Caco-2 (cell line): ENCODE measurements at regions not wholly inside any gene's neighbourhood (a gene's known extent, or its start where the extent isn't known, plus 50 kb on each side); places are given as distances from the start of the nearest gene placed in this dataset.

ENCODE experiments used
- BruUV-seq: library from RNA; stranded (reverse); fragments of 400-500 nt; replicated peaks from 2 replicates; lab custom pipeline; 2021; lab: Mats Ljungman, UMichigan
- CTCF ChIA-PET: fragments of 300-600 bp; sonication (Branson Sonifier 250); formaldehyde crosslinking; loops from one replicate; lab custom pipeline; 2022; ENCODE audit warnings: antibody characterized with exemption; lab: Charles Lee
- POLR2A ChIA-PET: fragments of 300-600 bp; sonication (Branson Sonifier 250); formaldehyde crosslinking; loops from one replicate; lab custom pipeline; 2022; ENCODE audit warnings: antibody characterized with exemption; lab: Charles Lee
- DNase-seq, 2 experiments: peaks; one replicate each; pipeline versions ENCODE4 v3.0.0 to v3.0.0-alpha.2; 2020 to 2022
- H3K27me3 ChIP-seq: replicated peaks from 2 replicates; pipeline ENCODE4 v1.6.0; 2011; ENCODE audit warnings: low read length; ENCODE audit not compliant: control insufficient read depth, insufficient read depth
- H3K36me3 ChIP-seq: 2 replicates; pipeline ENCODE4 v1.5.1; 2011; ENCODE audit warnings: low read length; ENCODE audit not compliant: control insufficient read depth, insufficient read depth
- H3K4me1 ChIP-seq: fragments of 250-450 bp; sonication (Bioruptor Pico); 2 replicates; pipeline ENCODE4 v1.5.1; 2020; ENCODE audit warnings: mild to moderate bottlenecking
- H3K4me3 ChIP-seq: 2 replicates; pipeline ENCODE4 v1.5.1; 2011; ENCODE audit warnings: low read depth, mild to moderate bottlenecking, control low read depth, low read length
- H3K9me3 ChIP-seq: fragments of 250-450 bp; sonication (Bioruptor Pico); 2 replicates; pipeline ENCODE4 v1.5.1; 2020; ENCODE audit warnings: mild to moderate bottlenecking, moderate library complexity
- H3K27ac Mint-ChIP-seq: one replicate; pipeline ENCODE4 v1.8.0; 2022; ENCODE audit warnings: mixed read lengths; ENCODE audit not compliant: unreplicated experiment
- H3K27me3 Mint-ChIP-seq: one replicate; pipeline ENCODE4 v1.8.0; 2022; ENCODE audit warnings: mixed read lengths; ENCODE audit not compliant: insufficient read depth, unreplicated experiment
- H3K36me3 Mint-ChIP-seq: one replicate; pipeline ENCODE4 v1.8.0; 2022; ENCODE audit warnings: mild to moderate bottlenecking, mixed read lengths; ENCODE audit not compliant: insufficient read depth, unreplicated experiment
- H3K4me1 Mint-ChIP-seq: one replicate; pipeline ENCODE4 v1.8.0; 2022; ENCODE audit warnings: low read depth, mixed read lengths; ENCODE audit not compliant: unreplicated experiment
- H3K4me3 Mint-ChIP-seq: one replicate; pipeline ENCODE4 v1.8.0; 2022; ENCODE audit warnings: mild to moderate bottlenecking, moderate library complexity, mixed read lengths; ENCODE audit not compliant: unreplicated experiment
- H3K9me3 Mint-ChIP-seq: one replicate; pipeline ENCODE4 v1.8.0; 2022; ENCODE audit warnings: mixed read lengths; ENCODE audit not compliant: unreplicated experiment
- CTCF ChIP-seq, 2 experiments: fragments of 200-600 bp in 1 of 2; IDR thresholded peaks; 1 replicate in 1 of 2; 2 replicates in 1 of 2; pipeline versions ENCODE4 v1.5.1 to v1.8.0; 2011 to 2022; ENCODE audit warnings: antibody characterized with exemption in 1 of 2, control low read depth in 1 of 2, inconsistent platforms in 1 of 2, low read depth in 1 of 2, low read length in 1 of 2, mild to moderate bottlenecking in 1 of 2, moderate library complexity in 1 of 2; ENCODE audit not compliant: insufficient read depth in 1 of 2, severe bottlenecking in 1 of 2, unreplicated experiment in 1 of 2
- intact Hi-C: fragments of 100-400 bp; cut with micrococcal nuclease; formaldehyde crosslinking; loops from one replicate; pipeline ENCODE4 v1.10.0; 2022; ENCODE audit not compliant: unreplicated experiment

GRCh38 chr11:104306862-104307474 lies 143.0 kb upstream of the PDGFD start:
- DNase-seq = no peak
- intact Hi-C loops = no loop called here
- Mint-ChIP-seq H3K9me3 (no peaks in the 10 kb centered on the region), H3K4me3 (no peak overlapping the region), H3K36me3 (no peaks in the 10 kb centered on the region), H3K4me1 (no peaks in the 10 kb centered on the region), H3K27me3 (peaks cover 3% of the 10 kb centered on the region), H3K27ac (no peak overlapping the region)
- Histone ChIP-seq H3K9me3 (no peaks in the 10 kb centered on the region), H3K36me3 (no peaks in the 10 kb centered on the region), H3K4me1 (no peaks in the 10 kb centered on the region), H3K27me3 (no peaks in the 10 kb centered on the region), H3K4me3 (no peak overlapping the region)
- POLR2A ChIA-PET = no interaction called here
- CTCF ChIA-PET = no interaction called here
- no TSS peak for BruUV-seq
- no peak for TF ChIP-seq CTCF (IDR thresholded peaks at IDR 0.05; ENCODE audit: insufficient read depth in 1 of 2, low read depth in 1 of 2, low read length in 1 of 2, severe bottlenecking in 1 of 2, unreplicated experiment in 1 of 2)

- H3K4me3 Mint-ChIP-seq = no peak overlapping the region
- DNase-seq = no peak
- no peaks in the 10 kb centered on the region for H3K4me1 Mint-ChIP-seq
- H3K36me3 Mint-ChIP-seq = no peaks in the 10 kb centered on the region
- no peaks in the 10 kb centered on the region for H3K9me3 Mint-ChIP-seq
- peaks cover 5% of the 10 kb centered on the region for H3K27me3 Mint-ChIP-seq
- CTCF ChIA-PET = no interaction called here
- Histone ChIP-seq H3K9me3 (no peaks in the 10 kb centered on the region), H3K36me3 (no peaks in the 10 kb centered on the region), H3K4me1 (no peaks in the 10 kb centered on the region), H3K4me3 (no peak overlapping the region), H3K27me3 (no peaks in the 10 kb centered on the region; the same call in 1 of the 2 replicates)
- no TSS peak for BruUV-seq
- POLR2A ChIA-PET = no interaction called here
- no peak for TF ChIP-seq CTCF (IDR thresholded peaks at IDR 0.05; ENCODE audit: insufficient read depth in 1 of 2, low read depth in 1 of 2, low read length in 1 of 2, severe bottlenecking in 1 of 2, unreplicated experiment in 1 of 2)
- intact Hi-C loops = no loop called here
- H3K27ac Mint-ChIP-seq = no peak overlapping the region
These were observed 137.8 kb upstream of the PDGFD start for GRCh38 chr11:104301776-104302175.

- H3K27me3 Mint-ChIP-seq = peaks cover 10% of the 10 kb centered on the region
- no peak for DNase-seq
- no peaks in the 10 kb centered on the region for H3K27me3 ChIP-seq
- H3K4me3 ChIP-seq = no peak overlapping the region
- H3K4me1 ChIP-seq = no peaks in the 10 kb centered on the region
- no peak overlapping the region for H3K27ac Mint-ChIP-seq
- no peaks in the 10 kb centered on the region for H3K36me3 Mint-ChIP-seq
- CTCF ChIA-PET = no interaction called here
- no peaks in the 10 kb centered on the region for H3K9me3 ChIP-seq
- intact Hi-C loops = no loop called here
- H3K9me3 Mint-ChIP-seq = no peaks in the 10 kb centered on the region
- H3K36me3 ChIP-seq = no peaks in the 10 kb centered on the region
- TF ChIP-seq CTCF (IDR thresholded peaks at IDR 0.05; ENCODE audit: insufficient read depth in 1 of 2, low read depth in 1 of 2, low read length in 1 of 2, severe bottlenecking in 1 of 2, unreplicated experiment in 1 of 2) = no peak
- no peaks in the 10 kb centered on the region for H3K4me1 Mint-ChIP-seq
- H3K4me3 Mint-ChIP-seq = no peak overlapping the region
- POLR2A ChIA-PET = no interaction called here
- no TSS peak for BruUV-seq
These were observed 127.7 kb upstream of the PDGFD start for GRCh38 chr11:104291646-104292045.
